Activated T-cell treated with anti-CD3 and anti-CD28 coated beads, Interleukin-2, amount 50 U/mL, for 4 hours (primary cell): ENCODE measurements at regions not wholly inside any gene's neighbourhood (a gene's known extent, or its start where the extent isn't known, plus 50 kb on each side); places are given as distances from the start of the nearest gene placed in this dataset.
"Not testable (repeated sequence)": the region's sequence is repeated elsewhere in the genome, so short reads cannot be mapped to it uniquely, and the experiment has no call there.

Experiments used
- ATAC-seq, 2 donors: fragments of 200-7000 bp; cut with Tn5 transposase; one replicate each; pipeline ENCODE4 v1.10.0; 2021
- DNase-seq: peaks from one replicate; pipeline ENCODE4 v3.0.0-alpha.2; 2020
- H3K27me3 Mint-ChIP-seq: one replicate; pipeline ENCODE4 v1.8.0; 2021; ENCODE audit warnings: low read depth, mixed read lengths
- H3K36me3 Mint-ChIP-seq: one replicate; pipeline ENCODE4 v1.8.0; 2022; ENCODE audit warnings: mixed read lengths; ENCODE audit not compliant: insufficient read depth
- H3K4me1 Mint-ChIP-seq: one replicate; pipeline ENCODE4 v1.8.0; 2021; ENCODE audit warnings: low read depth, mixed read lengths
- H3K4me3 Mint-ChIP-seq: one replicate; pipeline ENCODE4 v1.8.0; 2021; ENCODE audit warnings: mild to moderate bottlenecking, moderate library complexity, mixed read lengths
- H3K9me3 Mint-ChIP-seq: one replicate; pipeline ENCODE4 v1.8.0; 2021; ENCODE audit warnings: mixed read lengths

- H3K27me3 Mint-ChIP-seq, result peaks cover 1% of the 10 kb centered on the region
- ATAC-seq, result no peak
- DNase-seq, result no peak
- no peak overlapping the region for H3K4me3 Mint-ChIP-seq
- no peaks in the 10 kb centered on the region for H3K36me3 Mint-ChIP-seq
- no peaks in the 10 kb centered on the region for H3K9me3 Mint-ChIP-seq
- H3K4me1 Mint-ChIP-seq, result no peaks in the 10 kb centered on the region
Observed at GRCh38 chr9:85081963-85082362, 412.4 kb downstream of the NTRK2 start.

- H3K9me3 Mint-ChIP-seq, result peaks cover 3% of the 10 kb centered on the region
- no peak for ATAC-seq
- peaks cover 1% of the 10 kb centered on the region for H3K27me3 Mint-ChIP-seq
- H3K4me1 Mint-ChIP-seq, result no peaks in the 10 kb centered on the region
- DNase-seq, result no peak
- no peak overlapping the region for H3K4me3 Mint-ChIP-seq
- no peaks in the 10 kb centered on the region for H3K36me3 Mint-ChIP-seq
Observed at GRCh38 chr9:85079349-85079748, 409.8 kb downstream of the NTRK2 start.

- H3K4me3 Mint-ChIP-seq, result no peak overlapping the region
Observed at GRCh38 chr9:85077944-85078343, 408.4 kb downstream of the NTRK2 start.

GRCh38 chr9:85077146-85077545 lies 407.6 kb downstream of the NTRK2 start:
- not testable (repeated sequence) for H3K27me3 Mint-ChIP-seq, DNase-seq, H3K36me3 Mint-ChIP-seq, H3K4me1 Mint-ChIP-seq, ATAC-seq, H3K9me3 Mint-ChIP-seq, H3K4me3 Mint-ChIP-seq

More at GRCh38 chr9:85077944-85078343, 408.4 kb downstream of the NTRK2 start:
- no peaks in the 10 kb centered on the region for H3K36me3 Mint-ChIP-seq
- no peaks in the 10 kb centered on the region for H3K4me1 Mint-ChIP-seq
- peaks cover 1% of the 10 kb centered on the region for H3K27me3 Mint-ChIP-seq
- ATAC-seq (no peak), DNase-seq (no peak)
- H3K9me3 Mint-ChIP-seq, result peaks cover 3% of the 10 kb centered on the region
